Hippocampal formation (tissue), 2 donors: ENCODE measurements at regions not wholly inside any gene's neighbourhood (a gene's known extent, or its start where the extent isn't known, plus 50 kb on each side); places are given as distances from the start of the nearest gene placed in this dataset.
A peak's percentile ranks its signal among the peaks of the same experiment; 100 is the strongest.

Experiments used
- DNase-seq, 2 donors: peaks; one replicate each; lab custom pipeline; 2025; lab: John Stamatoyannopoulos, UW

DNA sequence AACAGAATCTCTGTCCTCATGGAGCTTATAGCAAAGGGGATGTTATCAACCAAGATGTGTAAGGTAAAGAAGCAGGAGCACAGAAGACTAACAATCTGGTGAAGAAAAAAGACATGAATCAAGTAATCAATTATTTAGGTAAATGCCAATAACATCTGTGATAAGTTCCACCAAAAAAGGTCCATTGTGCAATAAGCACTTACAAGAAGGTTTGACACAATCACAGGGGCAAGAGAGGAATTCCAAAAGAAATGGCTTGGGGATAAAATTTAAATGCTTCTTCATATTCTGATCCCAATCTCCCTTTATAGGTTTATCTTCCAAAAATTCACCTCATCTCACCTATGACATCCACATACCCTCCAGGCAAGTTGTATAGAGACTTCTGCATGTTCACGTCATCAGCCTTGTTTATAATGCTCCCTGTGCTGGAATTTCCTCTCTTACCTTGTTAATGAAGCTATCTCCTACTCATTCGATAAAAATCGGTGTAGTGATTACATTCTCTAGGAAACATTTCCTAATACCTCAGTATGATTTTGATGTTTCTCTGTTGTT is 53.6 kb upstream of the DPT start:
- DNase-seq: no peak

DNA sequence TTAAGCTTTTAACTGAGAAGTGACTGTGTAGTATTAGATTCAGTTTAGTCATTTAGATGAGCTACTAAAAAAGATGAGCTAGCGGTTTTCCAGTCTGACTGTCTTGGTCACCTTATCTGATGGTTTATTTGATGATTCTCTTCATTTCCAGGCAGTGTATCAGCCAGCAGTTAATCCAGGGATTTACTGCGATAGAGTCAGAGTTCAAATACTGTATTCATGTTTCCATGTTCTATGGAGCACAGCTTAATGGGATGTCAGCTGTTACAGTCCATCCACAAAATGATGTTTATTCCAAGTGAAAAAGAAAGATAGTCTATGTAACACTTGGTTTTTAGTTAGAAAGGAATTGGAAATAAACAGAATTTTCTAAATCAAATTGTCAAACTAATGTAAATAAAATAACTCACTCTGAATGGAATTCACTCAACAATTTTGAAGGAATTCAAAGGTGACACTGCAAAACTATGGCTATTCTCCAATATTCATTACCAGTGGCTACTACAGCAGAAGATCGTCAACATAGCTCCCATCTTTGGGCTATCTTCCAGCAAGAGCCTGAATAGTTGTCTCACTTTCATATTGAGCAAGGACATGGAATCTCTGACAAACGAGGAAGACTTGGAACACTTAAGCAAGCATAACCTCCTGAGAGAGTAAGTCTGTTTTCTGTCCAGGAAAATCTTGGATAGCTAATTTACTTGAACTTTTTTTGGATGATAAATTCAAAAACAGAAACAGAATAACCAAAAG is 54.6 kb upstream of the DPT start:
- DNase-seq: no peak

- DNase-seq: no peak
These were observed 57.7 kb upstream of the DPT start for GRCh38 chr1:168786476-168787330.

DNA sequence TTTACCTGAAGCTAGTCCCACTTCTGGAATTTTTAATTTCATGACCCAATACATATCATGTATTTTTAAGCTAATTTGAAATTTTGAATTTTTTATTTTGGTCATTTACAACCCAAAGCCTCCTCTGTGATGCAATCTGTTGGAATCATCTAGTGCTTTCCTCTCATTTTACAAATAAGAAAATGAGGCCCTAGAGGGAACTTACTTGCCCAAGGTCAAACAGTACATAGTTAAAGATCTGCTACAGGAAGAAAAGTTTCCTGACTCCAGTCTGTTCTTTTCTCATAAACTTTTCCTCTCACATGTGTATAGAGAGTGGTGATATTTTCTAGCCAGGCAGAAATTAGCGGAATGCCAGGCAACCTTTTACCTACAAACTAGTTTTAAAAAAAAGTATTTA is 59.3 kb upstream of the DPT start:
- DNase-seq: no peak

- no peak for DNase-seq
These were observed 60.5 kb upstream of the DPT start for GRCh38 chr1:168789501-168789900.

DNA sequence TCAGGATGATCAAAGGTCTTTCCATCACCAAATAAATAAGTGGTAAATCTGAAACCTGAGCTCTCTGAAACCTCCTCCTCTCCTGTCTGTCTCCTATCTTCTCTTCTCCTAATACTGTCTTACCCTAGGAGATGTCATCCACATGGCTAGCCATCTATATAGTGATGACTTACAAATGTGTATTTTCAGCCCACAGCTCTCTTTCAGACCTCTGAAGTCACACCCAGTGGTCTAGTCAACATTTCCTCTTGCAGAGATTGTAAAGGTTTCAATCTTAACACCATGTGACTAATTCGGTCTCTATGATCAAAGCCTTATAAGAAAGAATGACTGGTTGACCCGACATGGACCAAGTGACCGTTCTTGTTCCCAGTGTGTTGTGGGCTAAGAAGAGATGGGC is 63.1 kb upstream of the DPT start:
- DNase-seq: no peak

GRCh38 chr1:168792592-168793125 is 63.7 kb upstream of the DPT start:
- DNase-seq: no peak

DNA sequence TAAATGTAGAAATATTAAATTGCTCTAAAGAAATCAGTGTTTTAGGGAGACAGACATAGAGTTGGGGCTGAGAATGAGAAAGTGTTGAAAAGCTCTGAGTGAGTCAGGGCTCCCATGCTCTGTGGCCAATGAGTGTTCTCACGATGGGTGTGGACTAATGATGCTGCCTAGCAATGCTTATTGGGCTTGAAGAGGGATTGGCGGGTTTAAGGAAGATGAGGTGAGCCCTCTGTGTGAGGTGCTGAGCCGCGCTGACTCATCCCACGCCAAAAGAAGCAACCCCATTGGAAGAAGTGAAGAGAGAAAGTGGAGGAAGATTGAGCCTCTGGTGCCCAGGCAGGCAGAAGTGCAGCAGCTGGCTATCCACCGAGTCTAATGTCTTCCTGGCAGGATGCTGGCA is 65.1 kb upstream of the DPT start:
- DNase-seq: no peak

DNA sequence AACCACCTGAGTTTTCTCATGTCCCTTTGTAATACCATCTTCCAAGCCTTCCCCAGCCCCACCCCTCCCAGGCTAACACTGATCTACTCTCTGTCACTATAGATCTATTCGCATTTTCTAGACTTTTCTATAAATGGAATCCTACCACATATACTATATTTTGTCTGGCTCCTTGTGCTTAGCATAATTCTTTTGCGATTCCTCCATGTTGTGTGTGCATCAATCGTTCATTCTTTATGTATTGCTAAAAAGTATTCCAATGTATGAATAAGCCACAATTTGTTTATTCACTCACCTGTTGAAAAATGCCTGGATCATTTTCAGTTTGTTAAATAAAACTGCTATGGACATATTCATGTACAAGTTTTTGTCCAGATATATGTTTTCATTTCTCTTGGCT is 66.7 kb upstream of the DPT start:
- DNase-seq: no peak

DNA sequence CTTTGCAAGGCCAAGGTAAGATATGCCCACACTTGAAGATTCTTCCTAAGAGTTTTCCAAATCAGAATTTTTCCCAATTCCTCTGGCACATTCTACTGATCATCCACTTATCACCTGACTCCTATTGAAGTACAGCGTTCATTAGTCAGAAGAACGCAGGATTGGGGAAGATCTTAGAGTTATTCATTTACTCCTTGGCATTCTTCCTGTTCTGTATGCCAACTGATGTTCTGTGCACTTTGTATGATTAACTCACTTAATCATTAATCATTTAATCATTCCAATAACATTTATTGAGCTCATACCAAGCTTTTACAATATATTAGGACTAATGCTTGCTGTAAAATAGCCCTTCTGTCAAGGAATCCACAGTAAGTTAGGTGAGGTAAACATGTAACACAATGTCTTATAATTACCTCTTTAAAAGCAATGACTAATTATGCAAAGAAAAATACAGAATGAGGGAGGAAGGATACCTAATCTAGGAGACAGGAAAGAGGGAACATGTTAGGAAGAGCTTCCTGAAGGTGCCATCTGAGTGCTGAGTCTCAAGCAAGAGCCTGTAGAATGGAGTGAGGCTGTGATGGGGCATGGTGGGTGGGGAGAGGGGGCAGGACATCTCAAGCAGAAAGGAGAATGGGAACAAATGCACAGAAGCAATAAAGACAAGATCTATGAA is 71.1 kb upstream of the DPT start:
- DNase-seq: no peak

GRCh38 chr1:168801032-168801745 is 72.2 kb upstream of the DPT start:
- DNase-seq: no peak

GRCh38 chr1:168803806-168804510 is 75.0 kb upstream of the DPT start:
- peak; percentile 40 to 50 for DNase-seq

DNA sequence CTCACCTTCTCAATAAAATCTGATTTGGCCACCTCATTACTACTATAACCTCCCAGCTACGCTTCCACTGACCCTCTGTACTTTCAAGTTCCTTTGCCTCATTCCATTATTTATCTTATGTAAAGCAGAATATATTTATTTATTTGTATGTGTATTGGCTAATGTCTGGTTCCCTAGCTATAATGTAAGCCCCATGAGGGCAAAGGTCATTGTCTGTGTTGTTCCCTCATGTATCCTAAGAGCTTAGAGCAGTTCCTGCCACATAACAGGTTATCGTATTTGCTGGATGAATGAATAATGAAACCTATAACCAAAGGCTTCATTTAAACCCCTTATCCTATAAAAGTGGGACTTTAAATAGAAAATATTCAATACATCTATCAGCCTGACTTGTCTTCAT is 77.9 kb upstream of the DPT start:
- no peak for DNase-seq

DNA sequence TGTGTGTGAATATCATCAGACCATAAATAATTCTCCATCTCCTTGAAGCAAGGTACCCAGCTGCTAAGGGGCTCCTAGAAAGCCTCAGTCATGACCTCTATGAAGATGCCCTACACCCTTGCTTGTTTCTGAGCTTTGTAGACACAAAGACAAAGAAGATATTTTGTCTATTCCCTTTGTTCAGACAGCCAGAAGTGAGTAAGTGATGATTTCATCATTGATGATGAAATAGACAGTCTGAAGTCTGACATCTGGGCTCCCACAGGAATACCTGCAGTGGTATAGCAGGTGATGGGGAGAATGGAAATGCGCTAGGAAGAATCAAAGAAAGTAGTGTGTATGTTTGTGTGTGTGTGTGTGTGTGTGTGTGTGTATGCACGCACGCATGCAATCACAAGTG is 82.2 kb upstream of the DPT start:
- no peak for DNase-seq

- DNase-seq: no peak
These were observed 90.7 kb upstream of the DPT start for GRCh38 chr1:168819668-168820067.

DNA sequence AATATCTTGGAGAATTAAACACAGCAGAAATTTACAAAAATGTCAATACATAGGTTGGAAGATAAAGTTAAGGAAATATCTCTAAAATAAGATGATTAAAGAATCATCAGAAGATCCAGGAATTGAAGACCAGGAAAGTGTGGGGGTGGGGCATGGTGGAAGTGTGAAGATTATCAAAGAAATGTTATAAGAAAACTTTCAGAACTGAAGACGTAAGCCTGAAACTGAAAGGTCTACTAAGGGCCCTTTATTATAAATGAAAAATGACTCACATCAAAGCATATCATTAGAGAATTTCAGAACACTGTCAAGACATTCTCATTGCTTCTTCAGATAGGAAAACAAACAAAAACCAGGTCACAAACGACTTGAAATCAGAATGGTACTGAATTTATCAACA is 92.4 kb upstream of the DPT start:
- DNase-seq: no peak

- no peak for DNase-seq
These were observed 93.9 kb upstream of the DPT start for GRCh38 chr1:168822911-168823310.

DNA sequence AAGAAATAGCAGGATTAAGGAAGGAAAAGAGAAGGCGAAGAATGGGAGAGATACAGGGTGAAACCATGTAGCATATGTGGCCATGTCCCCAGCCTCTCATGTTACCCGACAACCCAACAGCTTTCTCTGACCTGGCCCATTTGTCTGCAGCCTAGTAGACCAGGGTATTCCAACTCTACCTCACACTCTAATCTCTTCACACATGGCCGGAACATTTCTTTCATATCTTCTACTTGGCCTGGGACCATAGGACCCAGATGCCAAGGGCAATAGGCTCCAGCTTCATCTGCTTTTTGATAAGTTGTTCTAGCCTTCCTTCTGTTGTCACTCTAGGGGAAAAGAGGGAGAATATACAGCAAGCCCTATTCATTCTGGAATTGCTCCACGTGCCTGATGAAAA is 95.0 kb upstream of the DPT start:
- no peak for DNase-seq

DNA sequence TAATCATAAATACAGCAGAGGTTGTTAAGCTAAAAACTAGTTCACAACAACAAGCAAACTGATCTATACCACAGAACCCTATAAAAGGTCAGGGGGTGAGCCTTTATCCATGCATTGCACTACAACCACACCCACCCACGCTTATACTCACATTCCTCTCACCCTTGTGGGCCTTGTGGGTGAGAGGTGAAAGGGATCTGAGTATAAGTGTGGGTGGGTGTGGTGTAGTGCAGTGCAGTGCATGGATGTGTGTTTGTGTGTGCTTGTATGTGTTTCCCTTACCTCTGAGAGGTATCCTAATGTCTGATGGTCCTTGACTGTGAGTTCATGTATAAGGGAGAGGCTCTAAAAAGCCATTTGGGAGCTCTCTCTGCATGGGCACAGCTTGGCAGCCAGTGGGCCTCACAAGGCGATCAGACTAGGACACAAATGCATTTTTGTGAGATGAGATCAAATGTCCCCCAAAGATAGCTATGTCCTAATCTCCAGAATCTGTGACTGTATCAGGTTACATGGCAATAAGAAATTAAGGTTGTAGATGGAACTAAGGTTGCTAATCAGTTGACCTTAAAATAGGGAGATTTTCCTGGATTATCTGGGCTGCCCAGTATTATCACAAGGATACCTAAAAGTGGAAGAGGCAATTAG is 95.5 kb upstream of the DPT start:
- DNase-seq: no peak

GRCh38 chr1:168825129-168825528 is 96.1 kb upstream of the DPT start:
- no peak for DNase-seq
